Panc1 (cell line): ENCODE measurements at regions not wholly inside any gene's neighbourhood (a gene's known extent, or its start where the extent isn't known, plus 50 kb on each side); places are given as distances from the start of the nearest gene placed in this dataset.

ENCODE experiments used
- ATAC-seq: fragments of 200-7000 bp; cut with Tn5 transposase; 2 replicates; pipeline ENCODE4 v1.9.1; 2020; ENCODE audit warnings: mild to moderate bottlenecking, moderate library complexity
- BruUV-seq: library from RNA; stranded (reverse); fragments of 400-500 nt; replicated peaks from 2 replicates; lab custom pipeline; 2021; lab: Mats Ljungman, UMichigan
- CTCF ChIA-PET: fragments of 300-600 bp; sonication (Branson Sonifier 250); formaldehyde crosslinking; loops from one replicate; lab custom pipeline; 2022; ENCODE audit warnings: antibody characterized with exemption; lab: Charles Lee
- POLR2A ChIA-PET: fragments of 300-600 bp; sonication (Branson Sonifier 250); formaldehyde crosslinking; loops from one replicate; lab custom pipeline; 2022; ENCODE audit warnings: antibody characterized with exemption; lab: Charles Lee
- DNase-seq: peaks from one replicate; pipeline ENCODE4 v3.0.0-alpha.2; 2010; ENCODE audit warnings: low read depth, low spot score
- H3K27ac ChIP-seq: 2 replicates; pipeline ENCODE4 v1.5.1; 2011; ENCODE audit warnings: mild to moderate bottlenecking, low read length, inconsistent platforms
- H3K27me3 ChIP-seq: fragments of 200-500 bp; sonication (Bioruptor generic); 2 replicates; pipeline ENCODE4 v1.6.0; 2014; ENCODE audit warnings: low read length, inconsistent platforms; ENCODE audit not compliant: control insufficient read depth, insufficient read depth
- H3K36me3 ChIP-seq: fragments of 200-500 bp; sonication (Bioruptor generic); 2 replicates; pipeline ENCODE4 v1.5.1; 2014; ENCODE audit warnings: inconsistent platforms, mild to moderate bottlenecking, low read length, moderate library complexity; ENCODE audit not compliant: control insufficient read depth, insufficient read depth
- H3K4me1 ChIP-seq: 2 replicates; pipeline ENCODE4 v1.5.1; 2011; ENCODE audit warnings: inconsistent platforms, mild to moderate bottlenecking, low read length, moderate library complexity; ENCODE audit not compliant: control insufficient read depth, insufficient read depth
- H3K4me3 ChIP-seq, 2 experiments: 2 replicates each; pipeline ENCODE4 v1.5.1; 2011 to 2012; ENCODE audit warnings: low read depth in 2 of 2, low read length in 2 of 2, mild to moderate bottlenecking in 2 of 2, inconsistent platforms in 1 of 2, moderate library complexity in 1 of 2
- H3K9me3 ChIP-seq: fragments of 200-500 bp; sonication (Bioruptor generic); 2 replicates; pipeline ENCODE4 v1.5.1; 2014; ENCODE audit warnings: low read depth, mild to moderate bottlenecking, inconsistent platforms, low read length, moderate library complexity; ENCODE audit not compliant: control insufficient read depth, insufficient read depth
- CTCF ChIP-seq: fragments of 450-650 bp; IDR thresholded peaks from 2 replicates; pipeline ENCODE4 v1.5.1; 2017; ENCODE audit warnings: mild to moderate bottlenecking
- POLR2AphosphoS5 ChIP-seq: IDR thresholded peaks from 2 replicates; pipeline ENCODE4 v1.6.1; 2012; ENCODE audit warnings: mild to moderate bottlenecking, low read depth, low read length, moderate library complexity
- SIN3A ChIP-seq: IDR thresholded peaks from 2 replicates; pipeline ENCODE4 v1.6.1; 2012; ENCODE audit warnings: low read depth, mild to moderate bottlenecking, low read length, moderate library complexity, borderline replicate concordance; ENCODE audit not compliant: insufficient read depth
- TCF7L2 ChIP-seq: IDR thresholded peaks from 2 replicates; pipeline ENCODE4 v1.6.1; 2011; ENCODE audit warnings: mild to moderate bottlenecking, low read depth, low read length, inconsistent platforms
- in situ Hi-C: cut with HindIII; loops from 2 replicates; pipeline ENCODE4 v1.10.0; 2016; ENCODE audit warnings: low sequenced_read_pairs, low pct_unique_long_range_greater_than_20kb
- intact Hi-C: fragments of 100-400 bp; cut with micrococcal nuclease; formaldehyde crosslinking; loops from one replicate; pipeline ENCODE4 v1.10.0; 2022; ENCODE audit not compliant: unreplicated experiment
- TF ChIP-seq, protein P1 (sequence below), 2 experiments: IDR thresholded peaks; 2 replicates each; pipeline ENCODE4 v1.6.1; 2011 to 2012; ENCODE audit warnings: low read depth in 2 of 2, control low read depth in 1 of 2, low read length in 1 of 2, mild to moderate bottlenecking in 1 of 2, moderate library complexity in 1 of 2; ENCODE audit not compliant: insufficient read depth in 1 of 2

DNA sequence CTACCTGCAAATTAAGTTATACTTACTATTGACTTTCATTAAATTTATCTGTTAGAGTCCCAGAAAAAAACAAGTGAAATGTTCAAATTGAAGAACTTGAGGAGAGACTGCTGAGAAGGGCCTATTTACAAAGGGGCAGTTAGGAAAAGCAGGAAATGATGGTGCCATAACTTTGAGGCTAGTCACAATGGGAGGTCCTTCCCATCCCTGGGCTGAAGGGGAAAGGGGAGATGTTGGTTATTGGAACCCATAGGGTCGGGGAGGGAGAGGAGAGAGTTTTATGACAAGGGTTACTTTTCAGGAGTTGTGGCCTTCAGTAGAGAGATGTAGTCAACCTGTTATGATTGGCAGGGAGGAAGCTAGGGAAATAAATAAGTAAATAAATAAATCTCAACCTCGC, 169.1 kb downstream of the DMRT2 start:
- no peaks in the 10 kb centered on the region for H3K27me3 ChIP-seq
- ChIA-PET CTCF (no interaction called here), POLR2A (no interaction called here)
- intact Hi-C loops (no loop called here), in situ Hi-C loops (no loop called here)
- ATAC-seq (no peak), DNase-seq (no peak)
- H3K27ac ChIP-seq, result no peak overlapping the region
- no peaks in the 10 kb centered on the region for H3K4me1 ChIP-seq
- H3K36me3 ChIP-seq, result no peaks in the 10 kb centered on the region
- H3K9me3 ChIP-seq, result no peaks in the 10 kb centered on the region
- TF ChIP-seq SIN3A (no peak), CTCF (no peak), TCF7L2 (no peak), POLR2AphosphoS5 (no peak)
- TF ChIP-seq, protein P1, sequence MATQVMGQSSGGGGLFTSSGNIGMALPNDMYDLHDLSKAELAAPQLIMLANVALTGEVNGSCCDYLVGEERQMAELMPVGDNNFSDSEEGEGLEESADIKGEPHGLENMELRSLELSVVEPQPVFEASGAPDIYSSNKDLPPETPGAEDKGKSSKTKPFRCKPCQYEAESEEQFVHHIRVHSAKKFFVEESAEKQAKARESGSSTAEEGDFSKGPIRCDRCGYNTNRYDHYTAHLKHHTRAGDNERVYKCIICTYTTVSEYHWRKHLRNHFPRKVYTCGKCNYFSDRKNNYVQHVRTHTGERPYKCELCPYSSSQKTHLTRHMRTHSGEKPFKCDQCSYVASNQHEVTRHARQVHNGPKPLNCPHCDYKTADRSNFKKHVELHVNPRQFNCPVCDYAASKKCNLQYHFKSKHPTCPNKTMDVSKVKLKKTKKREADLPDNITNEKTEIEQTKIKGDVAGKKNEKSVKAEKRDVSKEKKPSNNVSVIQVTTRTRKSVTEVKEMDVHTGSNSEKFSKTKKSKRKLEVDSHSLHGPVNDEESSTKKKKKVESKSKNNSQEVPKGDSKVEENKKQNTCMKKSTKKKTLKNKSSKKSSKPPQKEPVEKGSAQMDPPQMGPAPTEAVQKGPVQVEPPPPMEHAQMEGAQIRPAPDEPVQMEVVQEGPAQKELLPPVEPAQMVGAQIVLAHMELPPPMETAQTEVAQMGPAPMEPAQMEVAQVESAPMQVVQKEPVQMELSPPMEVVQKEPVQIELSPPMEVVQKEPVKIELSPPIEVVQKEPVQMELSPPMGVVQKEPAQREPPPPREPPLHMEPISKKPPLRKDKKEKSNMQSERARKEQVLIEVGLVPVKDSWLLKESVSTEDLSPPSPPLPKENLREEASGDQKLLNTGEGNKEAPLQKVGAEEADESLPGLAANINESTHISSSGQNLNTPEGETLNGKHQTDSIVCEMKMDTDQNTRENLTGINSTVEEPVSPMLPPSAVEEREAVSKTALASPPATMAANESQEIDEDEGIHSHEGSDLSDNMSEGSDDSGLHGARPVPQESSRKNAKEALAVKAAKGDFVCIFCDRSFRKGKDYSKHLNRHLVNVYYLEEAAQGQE (IDR thresholded peaks at IDR 0.05; ENCODE audit: insufficient read depth in 1 of 2, low read depth in 2 of 2, low read length in 1 of 2), result no peak
- no peak overlapping the region for H3K4me3 ChIP-seq
- BruUV-seq, result no TSS peak

GRCh38 chr9:1221298-1221697, 171.1 kb downstream of the DMRT2 start:
- ATAC-seq, result no peak
- in situ Hi-C loops, result no loop called here

More at GRCh38 chr9:1221298-1221697, 171.1 kb downstream of the DMRT2 start:
- H3K27me3 ChIP-seq, result no peaks in the 10 kb centered on the region
- BruUV-seq, result no TSS peak
- TF ChIP-seq CTCF (no peak), POLR2AphosphoS5 (no peak), TCF7L2 (no peak), SIN3A (no peak)
- TF ChIP-seq, protein P1 (IDR thresholded peaks at IDR 0.05; ENCODE audit: insufficient read depth in 1 of 2, low read depth in 2 of 2, low read length in 1 of 2), result no peak
- H3K27ac ChIP-seq, result no peak overlapping the region
- no peaks in the 10 kb centered on the region for H3K36me3 ChIP-seq
- ChIA-PET POLR2A (no interaction called here), CTCF (no interaction called here)
- intact Hi-C loops, result no loop called here
- H3K4me3 ChIP-seq, result no peak overlapping the region
- no peaks in the 10 kb centered on the region for H3K9me3 ChIP-seq
- no peak for DNase-seq
- no peaks in the 10 kb centered on the region for H3K4me1 ChIP-seq
